Stimulated activated naive CD8-positive, alpha-beta T cell treated with anti-CD3 and anti-CD28 coated beads, Interleukin-15, Interleukin-2, amounts not matched to agents 100 U/mL and 50 U/mL, for 24 hours (primary cell): ENCODE measurements at regions not wholly inside any gene's neighbourhood (a gene's known extent, or its start where the extent isn't known, plus 50 kb on each side); places are given as distances from the start of the nearest gene placed in this dataset.
"Not testable (repeated sequence)": the region's sequence is repeated elsewhere in the genome, so short reads cannot be mapped to it uniquely, and the experiment has no call there.

Source experiments
- ATAC-seq: fragments of 150-1000 bp; cut with Tn5 transposase; one replicate; pipeline ENCODE4 v1.10.0; 2021
- DNase-seq: peaks from one replicate; pipeline ENCODE4 v3.0.0; 2021

DNA sequence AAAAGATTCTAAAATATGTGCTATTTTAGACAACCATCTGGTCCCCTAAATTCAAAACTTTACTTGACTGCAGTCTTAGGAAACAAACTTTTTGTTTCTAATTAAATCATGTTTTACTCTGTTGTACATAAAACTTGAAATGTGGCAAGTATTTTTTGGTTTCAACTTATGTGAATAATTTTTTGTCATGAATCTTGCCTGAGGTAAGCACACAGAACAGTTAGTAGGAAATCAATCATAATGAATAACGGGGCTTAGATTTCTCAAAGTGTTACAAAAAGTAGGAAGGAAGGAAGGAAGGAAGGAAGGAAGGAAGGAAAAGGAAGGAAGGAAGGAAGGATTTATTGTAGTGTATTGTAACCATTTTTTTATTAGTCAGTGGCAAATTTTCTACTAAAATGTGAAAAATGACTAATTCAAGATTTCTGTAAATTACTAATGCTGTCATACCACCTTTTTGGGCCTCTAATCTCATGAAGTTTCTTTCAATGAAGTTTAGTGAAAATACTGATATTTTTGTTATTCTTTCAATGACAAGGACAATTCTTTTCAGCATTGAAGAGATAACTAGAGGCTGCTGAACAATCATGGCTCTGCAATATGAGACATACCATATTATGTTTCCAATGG lies 1689.2 kb downstream of the OTOL1 start:
- no peak for ATAC-seq
- DNase-seq = no peak

DNA sequence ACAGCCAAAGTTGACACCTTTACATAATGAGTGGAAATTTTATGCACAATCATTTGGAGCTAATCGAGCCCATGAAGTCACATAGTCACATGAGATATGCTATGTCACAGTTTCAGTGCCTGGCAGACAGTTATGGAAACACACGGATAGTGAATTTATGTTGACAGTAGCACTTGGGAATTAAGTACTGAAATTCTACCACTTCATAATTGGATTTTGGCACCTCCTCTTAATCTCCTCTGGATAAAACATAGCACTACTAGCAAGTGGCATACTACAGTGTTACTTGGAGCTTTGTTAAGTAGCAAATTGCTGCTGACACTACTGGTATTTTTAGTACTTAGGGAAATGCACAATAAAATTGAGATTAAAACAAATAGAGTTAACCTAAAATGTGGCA lies 1679.4 kb downstream of the OTOL1 start:
- no peak for ATAC-seq
- DNase-seq = no peak

DNA sequence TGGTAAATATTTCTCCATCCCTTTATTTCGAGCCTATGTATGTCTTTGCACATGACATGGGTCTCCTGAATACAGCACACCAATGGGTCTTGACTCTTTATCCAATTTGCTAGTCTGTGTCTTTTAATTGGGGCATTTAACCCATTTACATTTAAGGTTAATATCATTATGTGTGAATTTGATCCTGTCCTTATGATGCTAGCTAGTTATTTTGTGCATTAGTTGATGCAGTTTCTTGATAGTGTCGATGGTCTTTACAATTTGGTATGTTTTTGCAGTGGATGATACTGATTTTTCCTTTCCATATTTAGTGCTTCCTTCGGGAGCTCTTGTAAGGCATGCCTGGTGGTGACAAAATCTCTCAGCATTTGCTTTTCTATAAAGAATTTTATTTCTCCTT lies 1675.9 kb downstream of the OTOL1 start:
- ATAC-seq = not testable (repeated sequence)

DNA sequence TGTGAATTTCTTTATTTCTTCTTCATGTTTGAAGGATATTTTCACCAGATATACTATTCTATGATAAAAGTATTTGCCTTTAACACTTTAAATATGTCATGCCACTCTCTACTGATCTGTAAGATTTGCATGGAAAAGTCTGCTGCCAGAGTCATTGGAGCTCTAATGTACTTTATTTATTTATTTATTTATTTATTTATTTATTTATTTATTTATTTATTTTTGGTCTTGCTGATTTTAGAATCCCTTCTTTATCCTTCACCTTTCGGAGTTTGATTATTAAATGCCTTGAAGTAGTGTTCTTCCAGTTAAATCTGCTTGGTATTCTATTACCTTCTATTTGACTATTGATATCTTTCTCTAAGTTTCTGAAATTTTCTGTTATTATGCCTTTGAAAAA lies 1669.6 kb downstream of the OTOL1 start:
- ATAC-seq = no peak
- no peak for DNase-seq

More for the DNA sequence above, 1675.9 kb downstream of the OTOL1 start:
- not testable (repeated sequence) for DNase-seq

DNA sequence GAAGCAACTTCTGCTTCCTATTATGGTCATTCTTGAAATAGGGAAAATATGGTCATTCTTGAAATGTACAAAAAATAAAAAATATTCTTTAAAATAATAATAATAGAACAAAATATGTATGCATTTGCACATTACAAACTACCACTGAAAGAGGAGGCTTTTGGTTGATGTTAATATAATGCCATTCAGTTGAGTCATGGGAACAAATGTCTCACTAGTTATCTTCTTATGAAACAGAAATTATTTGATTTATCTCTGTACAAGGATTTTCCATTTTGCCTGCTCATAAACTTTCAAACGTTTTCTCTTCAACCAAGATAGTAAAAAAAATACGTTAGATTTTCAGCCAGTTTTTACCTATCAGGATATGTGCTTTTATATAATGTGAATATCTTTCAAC lies 1662.7 kb downstream of the OTOL1 start:
- DNase-seq (no peak), ATAC-seq (no peak)

DNA sequence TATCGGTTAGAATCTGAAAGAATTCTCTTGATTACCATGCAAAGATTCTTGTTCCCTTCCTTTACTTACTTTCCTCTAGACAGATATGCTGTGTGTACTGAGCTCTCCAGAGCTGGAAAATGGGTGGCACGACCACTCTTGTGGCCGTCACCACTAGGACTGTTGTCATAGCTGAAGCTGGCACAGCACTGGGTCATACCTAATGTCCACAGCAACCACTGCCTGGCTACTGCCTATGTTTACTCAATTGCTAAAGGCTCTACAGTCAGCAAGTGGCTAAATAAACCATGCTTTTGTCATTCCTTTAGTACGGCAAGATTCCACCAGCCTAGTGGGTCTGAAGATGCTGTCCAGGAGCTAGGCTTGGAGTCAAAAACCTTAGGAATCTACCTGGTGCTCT lies 1643.0 kb downstream of the OTOL1 start:
- DNase-seq (no peak), ATAC-seq (no peak)

DNA sequence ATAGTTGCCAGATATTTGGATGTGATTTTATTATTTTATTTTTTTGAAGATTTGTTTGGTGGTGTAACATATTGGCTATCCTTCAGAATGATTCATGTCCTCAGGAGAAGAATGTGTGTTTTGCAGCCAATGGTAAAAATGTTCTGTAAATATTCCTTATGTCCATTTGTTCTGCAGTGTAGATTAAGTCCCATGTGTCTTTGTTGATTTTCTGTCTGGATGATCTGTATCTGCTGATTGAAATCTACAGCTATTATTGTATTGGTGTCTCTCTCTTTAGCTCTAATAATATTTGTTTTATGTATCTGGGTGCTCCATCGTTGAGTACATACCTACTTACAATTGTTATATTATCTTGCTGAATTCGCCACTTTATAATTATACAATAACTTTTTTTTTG lies 1641.7 kb downstream of the OTOL1 start:
- ATAC-seq = no peak
- no peak for DNase-seq

DNA sequence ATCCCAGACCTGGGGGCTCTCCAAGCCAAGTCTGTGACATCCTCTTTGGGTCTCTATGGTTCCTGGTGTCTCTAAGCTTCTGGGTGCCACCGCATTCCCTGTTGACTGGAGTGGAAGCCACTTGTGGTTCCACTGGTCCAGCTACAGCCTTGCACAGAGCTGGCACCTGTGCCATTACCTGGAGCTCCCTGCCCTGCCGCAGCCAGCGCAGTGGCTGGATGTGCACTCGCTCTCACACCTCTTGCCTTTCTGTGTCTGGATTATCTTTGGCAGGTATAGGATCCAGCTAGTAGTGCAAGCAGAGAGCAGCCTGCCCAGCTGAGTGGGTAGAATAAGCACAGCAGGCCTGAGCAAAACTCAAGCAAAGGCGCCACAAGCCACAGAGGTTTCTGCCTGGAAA lies 1635.5 kb downstream of the OTOL1 start:
- ATAC-seq = no peak

DNA sequence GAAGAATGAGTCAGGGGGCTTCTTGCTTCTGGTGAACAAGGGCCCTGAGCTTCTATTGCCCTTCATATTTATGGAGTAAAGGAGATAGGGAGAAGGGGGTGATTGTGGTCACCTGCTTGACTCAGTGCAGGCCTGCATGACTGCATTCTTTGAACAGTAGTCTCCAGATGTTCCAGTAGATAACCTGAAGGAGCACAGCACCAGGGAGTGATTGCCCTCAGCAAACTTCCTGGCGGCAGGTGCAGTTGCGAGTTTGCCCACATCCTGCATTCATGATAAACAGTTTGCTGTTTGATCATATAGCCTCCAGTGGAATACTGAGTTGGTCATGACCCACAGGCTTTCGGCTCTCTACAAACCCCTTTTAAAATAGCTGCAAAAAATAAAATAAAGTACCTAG lies 1632.7 kb downstream of the OTOL1 start:
- no peak for ATAC-seq
- no peak for DNase-seq

More for the DNA sequence above, 1635.5 kb downstream of the OTOL1 start:
- no peak for DNase-seq

DNA sequence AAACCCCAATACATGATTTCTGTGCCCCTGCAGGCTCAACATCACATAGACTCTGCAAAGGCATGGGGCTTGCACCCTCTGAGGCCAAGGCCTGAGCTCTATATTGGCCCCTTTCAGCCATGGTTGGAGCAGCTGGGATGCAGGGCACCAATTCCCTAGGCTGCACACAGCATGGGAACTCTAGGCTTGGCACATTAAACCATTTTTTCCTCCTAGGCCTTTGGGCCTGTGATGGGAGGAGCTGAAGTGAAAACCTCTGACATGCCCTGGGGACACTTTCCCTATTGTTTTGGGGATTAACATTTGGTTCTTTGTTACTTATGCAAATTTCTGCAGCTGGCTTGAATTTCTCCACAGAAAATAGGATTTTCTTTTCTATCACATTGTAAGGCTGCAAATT lies 1629.5 kb downstream of the OTOL1 start:
- no peak for ATAC-seq
- DNase-seq = no peak
